Left lung (tissue), 4 donors: ENCODE measurements at regions not wholly inside any gene's neighbourhood (a gene's known extent, or its start where the extent isn't known, plus 50 kb on each side); places are given as distances from the start of the nearest gene placed in this dataset.

Experiments
- ATAC-seq: fragments of 200-7000 bp; cut with Tn5 transposase; one replicate; pipeline ENCODE4 v1.9.1; 2020; ENCODE audit warnings: moderate library complexity
- DNase-seq, 4 donors: peaks; one replicate each; pipeline ENCODE4 v3.0.0-alpha.2; 2013 to 2020
- H3K27ac ChIP-seq, 2 donors: fragments of 200-600 bp; sonication (generic) in 1 of 2; one replicate each; pipeline versions ENCODE4 v1.5.0 to v1.8.0; 2020 to 2021
- H3K27me3 ChIP-seq, 2 donors: fragments of 200-600 bp; sonication (generic) in 1 of 2; one replicate each; pipeline versions ENCODE4 v1.5.0 to v1.8.0; 2020 to 2021
- H3K36me3 ChIP-seq, 2 donors: fragments of 200-600 bp; sonication (generic) in 1 of 2; one replicate each; pipeline versions ENCODE4 v1.5.0 to v1.8.0; 2020 to 2021
- H3K4me1 ChIP-seq, 2 donors: fragments of 200-600 bp; one replicate each; pipeline ENCODE4 v1.8.0; 2021
- H3K4me3 ChIP-seq, 2 donors: fragments of 200-600 bp; sonication (generic) in 1 of 2; one replicate each; pipeline versions ENCODE4 v1.5.0 to v1.8.0; 2020 to 2021; ENCODE audit warnings: mild to moderate bottlenecking in 1 of 2
- H3K9me3 ChIP-seq, 2 donors: fragments of 200-600 bp; sonication (generic) in 1 of 2; one replicate each; pipeline versions ENCODE4 v1.5.0 to v1.8.0; 2020 to 2021
- CTCF ChIP-seq, 2 donors: fragments of 200-600 bp; sonication (generic) in 1 of 2; IDR thresholded peaks; one replicate each; pipeline versions ENCODE4 v1.5.0 to v1.8.0; 2021; ENCODE audit warnings: antibody characterized with exemption in 2 of 2
- intact Hi-C, 2 donors: fragments of 100-400 bp; cut with DNase I; formaldehyde crosslinking; loops; one replicate each; pipeline versions ENCODE4 v1.11.2 to v1.14.2; 2022
- donor health status: DM: no; HTN: yes; CAD: no.
- donor health status: DM: no; HTN: no; CAD: no.

DNA sequence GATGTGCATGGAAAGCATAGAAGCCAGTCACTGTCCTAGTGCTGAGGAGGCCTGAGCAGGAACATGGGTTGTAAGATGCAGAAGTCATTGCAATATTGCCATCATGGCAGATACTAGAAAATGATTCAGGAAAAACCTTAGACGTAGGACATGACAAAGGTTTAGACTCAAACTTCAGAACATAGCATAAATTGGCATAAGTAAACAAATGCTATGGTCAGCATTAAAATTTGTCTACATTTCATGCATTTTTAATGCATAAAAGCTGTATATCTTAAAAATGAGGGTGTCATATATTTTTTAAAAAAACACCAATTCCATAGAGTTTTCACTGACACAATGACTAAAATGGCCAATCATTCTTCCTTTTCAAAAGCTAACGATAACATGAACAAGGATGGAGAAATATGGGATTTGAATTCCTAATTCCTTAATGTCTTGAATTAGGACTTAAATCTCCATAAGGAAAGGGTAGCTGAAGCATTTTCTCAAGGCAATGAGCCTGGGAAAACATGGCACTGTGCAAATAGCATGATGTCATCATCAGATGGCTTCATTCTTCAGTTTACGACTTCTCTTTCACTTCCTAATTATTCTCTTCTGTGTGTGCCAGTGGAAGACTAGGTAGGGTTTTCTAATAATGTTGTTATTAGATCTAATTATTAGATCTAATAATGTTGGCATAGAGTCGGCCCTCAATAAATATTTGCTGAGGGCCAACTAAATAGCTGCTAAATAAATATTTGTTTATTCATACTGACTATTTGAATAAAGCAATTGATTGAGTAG, 125.1 kb upstream of the FRG1 start:
- no peak for TF ChIP-seq CTCF (IDR thresholded peaks at IDR 0.05)
- intact Hi-C loops = no loop called here
- no peaks in the 10 kb centered on the region for H3K4me1 ChIP-seq

GRCh38 chr4:189822326-189822725, 118.3 kb upstream of the FRG1 start:
- H3K4me3 ChIP-seq = no peak overlapping the region
- H3K9me3 ChIP-seq = no peaks in the 10 kb centered on the region
- no peaks in the 10 kb centered on the region for H3K4me1 ChIP-seq
- no peaks in the 10 kb centered on the region for H3K36me3 ChIP-seq
- TF ChIP-seq CTCF (IDR thresholded peaks at IDR 0.05) = no peak
- ATAC-seq = no peak
- no peaks in the 10 kb centered on the region for H3K27me3 ChIP-seq
- DNase-seq = no peak
- no peak overlapping the region for H3K27ac ChIP-seq
- intact Hi-C loops = no loop called here

More for the DNA sequence above, 125.1 kb upstream of the FRG1 start:
- no peak overlapping the region for H3K4me3 ChIP-seq
- no peaks in the 10 kb centered on the region for H3K27me3 ChIP-seq
- ATAC-seq (no peak), DNase-seq (no peak)
- H3K27ac ChIP-seq = no peak overlapping the region
- no peaks in the 10 kb centered on the region for H3K9me3 ChIP-seq
- H3K36me3 ChIP-seq = no peaks in the 10 kb centered on the region

DNA sequence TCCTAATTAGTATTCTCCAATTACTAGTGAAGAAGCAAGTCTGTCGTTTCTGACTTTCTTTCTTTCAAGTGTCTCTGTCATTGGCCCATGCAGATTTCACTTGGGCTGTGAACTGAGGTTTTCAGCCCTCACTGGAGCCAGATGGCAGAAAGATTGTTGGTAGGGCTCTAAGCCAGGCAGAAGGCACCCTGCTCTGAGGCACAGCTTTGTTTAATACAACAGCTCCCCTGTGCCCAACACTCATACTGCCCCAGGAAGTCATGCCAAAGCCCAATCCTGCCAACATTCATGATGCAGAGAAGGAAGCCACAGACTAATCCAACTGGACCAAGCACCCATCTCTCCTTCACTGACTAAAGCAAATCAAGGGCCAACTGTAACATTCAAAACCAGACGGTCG, 117.1 kb upstream of the FRG1 start:
- no peaks in the 10 kb centered on the region for H3K9me3 ChIP-seq
- no peaks in the 10 kb centered on the region for H3K27me3 ChIP-seq
- intact Hi-C loops = no loop called here
- no peak overlapping the region for H3K27ac ChIP-seq
- DNase-seq (no peak), ATAC-seq (no peak)
- no peaks in the 10 kb centered on the region for H3K36me3 ChIP-seq
- TF ChIP-seq CTCF (IDR thresholded peaks at IDR 0.05) = no peak
- H3K4me3 ChIP-seq = no peak overlapping the region
- H3K4me1 ChIP-seq = no peaks in the 10 kb centered on the region

DNA sequence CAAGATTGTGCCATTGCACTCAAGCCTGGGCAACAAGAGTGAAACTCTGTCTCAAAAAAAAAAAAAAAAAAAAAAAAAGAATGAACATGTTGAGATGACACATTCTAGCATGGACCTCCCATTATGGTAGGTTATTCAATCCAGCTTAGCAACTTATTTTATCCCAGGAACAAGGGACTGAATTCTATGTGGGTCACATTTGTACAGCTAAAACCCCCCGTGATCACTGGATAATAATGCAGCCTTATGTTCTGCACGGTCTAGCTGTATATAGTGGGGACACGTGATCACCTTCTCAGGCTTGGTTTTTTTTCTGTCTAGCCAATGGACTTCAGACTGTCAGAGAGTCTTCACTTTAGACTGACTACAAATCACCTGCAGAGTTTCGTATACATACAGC, 115.2 kb upstream of the FRG1 start:
- no peaks in the 10 kb centered on the region for H3K27me3 ChIP-seq
- no peak overlapping the region for H3K27ac ChIP-seq
- ATAC-seq (no peak), DNase-seq (no peak)
- no peaks in the 10 kb centered on the region for H3K36me3 ChIP-seq
- H3K4me1 ChIP-seq = no peaks in the 10 kb centered on the region
- intact Hi-C loops = no loop called here
- H3K4me3 ChIP-seq = no peak overlapping the region
- H3K9me3 ChIP-seq = no peaks in the 10 kb centered on the region
- TF ChIP-seq CTCF (IDR thresholded peaks at IDR 0.05) = no peak

GRCh38 chr4:189826657-189827056, 114.0 kb upstream of the FRG1 start:
- H3K4me1 ChIP-seq = no peaks in the 10 kb centered on the region
- TF ChIP-seq CTCF (IDR thresholded peaks at IDR 0.05) = no peak
- H3K27me3 ChIP-seq = no peaks in the 10 kb centered on the region
- no peaks in the 10 kb centered on the region for H3K9me3 ChIP-seq
- intact Hi-C loops = no loop called here
- H3K27ac ChIP-seq = no peak overlapping the region
- ATAC-seq (no peak), DNase-seq (no peak)
- no peaks in the 10 kb centered on the region for H3K36me3 ChIP-seq
- no peak overlapping the region for H3K4me3 ChIP-seq
